ENCODE measurements at regions not wholly inside any gene's neighbourhood (a gene's known extent, or its start where the extent isn't known, plus 50 kb on each side); places are given as distances from the start of the nearest gene placed in this dataset.
"Not testable (repeated sequence)": the region's sequence is repeated elsewhere in the genome, so short reads cannot be mapped to it uniquely, and the experiment has no call there.

DNA sequence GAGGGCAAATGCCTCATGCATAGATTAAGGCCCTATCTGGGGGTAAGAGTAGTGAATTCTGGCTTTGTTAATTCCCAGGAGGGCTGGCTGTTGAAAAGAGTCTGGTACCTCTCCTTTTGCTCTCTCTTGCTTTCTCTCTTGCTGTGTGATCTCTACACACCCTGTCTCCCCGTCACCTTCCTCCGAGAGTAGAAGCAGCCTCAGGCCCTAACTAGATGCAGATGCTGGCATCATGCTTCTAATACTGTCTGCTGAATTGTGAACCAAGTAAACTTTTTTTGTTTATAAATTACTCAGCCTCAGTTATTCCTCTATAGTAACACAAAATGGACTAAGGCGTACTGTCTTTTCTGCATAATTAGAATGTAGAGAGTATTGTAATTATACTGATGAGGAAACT, 908.1 kb downstream of the DIPK2A start:
- Histone ChIP-seq H3K36me3 (no peaks in the 10 kb centered on the region), H3K27ac (no peak overlapping the region), H3K4me1 (no peaks in the 10 kb centered on the region), H3K9me3 (no peaks in the 10 kb centered on the region), H3K27me3 (no peaks in the 10 kb centered on the region), H3K4me3 (no peak overlapping the region)
- TF ChIP-seq, protein P1, sequence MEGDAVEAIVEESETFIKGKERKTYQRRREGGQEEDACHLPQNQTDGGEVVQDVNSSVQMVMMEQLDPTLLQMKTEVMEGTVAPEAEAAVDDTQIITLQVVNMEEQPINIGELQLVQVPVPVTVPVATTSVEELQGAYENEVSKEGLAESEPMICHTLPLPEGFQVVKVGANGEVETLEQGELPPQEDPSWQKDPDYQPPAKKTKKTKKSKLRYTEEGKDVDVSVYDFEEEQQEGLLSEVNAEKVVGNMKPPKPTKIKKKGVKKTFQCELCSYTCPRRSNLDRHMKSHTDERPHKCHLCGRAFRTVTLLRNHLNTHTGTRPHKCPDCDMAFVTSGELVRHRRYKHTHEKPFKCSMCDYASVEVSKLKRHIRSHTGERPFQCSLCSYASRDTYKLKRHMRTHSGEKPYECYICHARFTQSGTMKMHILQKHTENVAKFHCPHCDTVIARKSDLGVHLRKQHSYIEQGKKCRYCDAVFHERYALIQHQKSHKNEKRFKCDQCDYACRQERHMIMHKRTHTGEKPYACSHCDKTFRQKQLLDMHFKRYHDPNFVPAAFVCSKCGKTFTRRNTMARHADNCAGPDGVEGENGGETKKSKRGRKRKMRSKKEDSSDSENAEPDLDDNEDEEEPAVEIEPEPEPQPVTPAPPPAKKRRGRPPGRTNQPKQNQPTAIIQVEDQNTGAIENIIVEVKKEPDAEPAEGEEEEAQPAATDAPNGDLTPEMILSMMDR (IDR thresholded peaks at IDR 0.05): no peak
- TF ChIP-seq POLR2AphosphoS5 (IDR thresholded peaks at IDR 0.05; ENCODE audit: insufficient read depth in 1 of 2, low read depth in 1 of 2) (no peak), POLR2A (IDR thresholded peaks at IDR 0.05) (no peak)
- intact Hi-C loops (cut with DNase I): no loop called here
- DNase-seq (ENCODE audit: extremely low spot score in 2 of 2): no peak

- Histone ChIP-seq H3K4me1 (no peaks in the 10 kb centered on the region), H3K4me3 (no peak overlapping the region), H3K9me3 (no peaks in the 10 kb centered on the region), H3K27me3 (no peaks in the 10 kb centered on the region), H3K36me3 (no peaks in the 10 kb centered on the region), H3K27ac (no peak overlapping the region)
- intact Hi-C loops (cut with DNase I): no loop called here
- no peak for DNase-seq (ENCODE audit: extremely low spot score in 2 of 2)
- TF ChIP-seq, protein P1 (IDR thresholded peaks at IDR 0.05): no peak
- TF ChIP-seq POLR2AphosphoS5 (IDR thresholded peaks at IDR 0.05; ENCODE audit: insufficient read depth in 1 of 2, low read depth in 1 of 2): no peak
- no peak for TF ChIP-seq POLR2A (IDR thresholded peaks at IDR 0.05)
These were observed 922.4 kb downstream of the DIPK2A start for GRCh38 chr3:144893980-144894379.

- Histone ChIP-seq H3K27ac (no peak overlapping the region), H3K9me3 (no peaks in the 10 kb centered on the region), H3K4me1 (no peaks in the 10 kb centered on the region), H3K4me3 (no peak overlapping the region), H3K36me3 (no peaks in the 10 kb centered on the region), H3K27me3 (no peaks in the 10 kb centered on the region)
- intact Hi-C loops (cut with DNase I): no loop called here
- no peak for DNase-seq (ENCODE audit: extremely low spot score in 2 of 2)
- no peak for TF ChIP-seq POLR2AphosphoS5 (IDR thresholded peaks at IDR 0.05; ENCODE audit: insufficient read depth in 1 of 2, low read depth in 1 of 2)
- TF ChIP-seq POLR2A (IDR thresholded peaks at IDR 0.05): no peak
- TF ChIP-seq, protein P1 (IDR thresholded peaks at IDR 0.05): no peak
These were observed 923.0 kb downstream of the DIPK2A start for GRCh38 chr3:144894576-144894975.

DNA sequence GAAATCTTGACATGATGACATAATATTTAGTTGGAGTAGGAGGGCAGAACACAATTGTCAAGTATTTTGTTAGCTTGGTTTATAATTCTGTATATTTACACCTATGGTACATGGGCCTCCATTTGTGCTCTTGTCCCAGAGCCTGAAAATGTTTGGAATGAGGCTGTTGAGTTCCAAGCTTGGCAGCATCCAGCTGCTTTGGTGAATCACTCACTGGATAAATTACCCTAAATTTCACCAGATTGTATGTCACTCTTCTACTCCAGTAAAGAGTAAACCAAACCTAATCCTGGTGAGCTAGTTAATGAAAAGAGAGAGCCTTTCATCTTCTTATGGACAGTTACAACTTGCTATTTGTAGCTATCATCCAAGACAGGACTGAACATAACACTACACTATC, 928.7 kb downstream of the DIPK2A start:
- H3K27ac ChIP-seq: no peak overlapping the region
- H3K27me3 ChIP-seq: no peaks in the 10 kb centered on the region
- intact Hi-C loops (cut with DNase I): no loop called here

GRCh38 chr3:144907581-144907980, 936.0 kb downstream of the DIPK2A start:
- H3K36me3 ChIP-seq; H3K4me3 ChIP-seq; H3K27ac ChIP-seq; H3K27me3 ChIP-seq; intact Hi-C loops (cut with DNase I); H3K9me3 ChIP-seq; H3K4me1 ChIP-seq; DNase-seq (ENCODE audit: extremely low spot score in 2 of 2): not testable (repeated sequence)

More for the DNA sequence above, 928.7 kb downstream of the DIPK2A start:
- Histone ChIP-seq H3K4me1 (no peaks in the 10 kb centered on the region), H3K9me3 (no peaks in the 10 kb centered on the region), H3K4me3 (no peak overlapping the region), H3K36me3 (no peaks in the 10 kb centered on the region)
- no peak for DNase-seq (ENCODE audit: extremely low spot score in 2 of 2)
- no peak for TF ChIP-seq POLR2AphosphoS5 (IDR thresholded peaks at IDR 0.05; ENCODE audit: insufficient read depth in 1 of 2, low read depth in 1 of 2)
- no peak for TF ChIP-seq POLR2A (IDR thresholded peaks at IDR 0.05)
- TF ChIP-seq, protein P1 (IDR thresholded peaks at IDR 0.05): no peak

DNA sequence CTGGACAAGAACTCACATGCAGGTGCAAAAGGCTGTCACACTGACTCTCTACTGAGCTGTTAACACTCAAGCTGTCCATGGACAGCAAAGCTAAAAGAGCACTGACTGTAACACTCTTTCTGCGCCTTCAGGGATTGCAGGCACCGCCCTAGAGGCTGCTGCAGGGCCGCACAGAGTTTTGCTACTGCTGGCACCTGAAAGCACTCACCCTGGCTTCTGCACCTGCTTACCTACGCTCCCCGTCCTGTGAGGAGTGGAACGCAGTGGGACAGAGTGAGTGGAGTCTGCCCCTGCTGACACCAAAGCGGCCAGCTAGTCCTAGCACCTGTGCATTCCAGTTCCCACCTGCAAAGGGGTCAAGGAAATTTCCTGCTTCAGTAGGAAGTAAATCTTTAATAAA, 941.3 kb downstream of the DIPK2A start:
- H3K36me3 ChIP-seq: no peaks in the 10 kb centered on the region
- H3K9me3 ChIP-seq: no peaks in the 10 kb centered on the region
- no peak for DNase-seq (ENCODE audit: extremely low spot score in 2 of 2)
- intact Hi-C loops (cut with DNase I): no loop called here
- no peak overlapping the region for H3K27ac ChIP-seq
- no peaks in the 10 kb centered on the region for H3K27me3 ChIP-seq
- TF ChIP-seq, protein P1 (IDR thresholded peaks at IDR 0.05): no peak
- TF ChIP-seq POLR2AphosphoS5 (IDR thresholded peaks at IDR 0.05; ENCODE audit: insufficient read depth in 1 of 2, low read depth in 1 of 2) (no peak), POLR2A (IDR thresholded peaks at IDR 0.05) (no peak)
- no peak overlapping the region for H3K4me3 ChIP-seq
- H3K4me1 ChIP-seq: no peaks in the 10 kb centered on the region
